IMR-90 (cell line): ENCODE measurements at regions not wholly inside any gene's neighbourhood (a gene's known extent, or its start where the extent isn't known, plus 50 kb on each side); places are given as distances from the start of the nearest gene placed in this dataset.

Source experiments
- ATAC-seq: fragments of 200-7000 bp; cut with Tn5 transposase; 2 replicates; pipeline ENCODE4 v1.9.1; 2020; ENCODE audit warnings: low read depth, mild to moderate bottlenecking, moderate library complexity
- BruUV-seq: library from RNA; stranded (reverse); fragments of 400-500 nt; replicated peaks from 2 replicates; lab custom pipeline; 2021; lab: Mats Ljungman, UMichigan
- CTCF ChIA-PET: fragments of 300-600 bp; formaldehyde crosslinking; extraction: SDS; loops from one replicate; lab custom pipeline; 2021; ENCODE audit warnings: antibody characterized with exemption; lab: Yijun Ruan, JAX
- POLR2A ChIA-PET: fragments of 300-600 bp; sonication (Branson Sonifier 250); formaldehyde crosslinking; loops from one replicate; lab custom pipeline; 2022; ENCODE audit warnings: antibody characterized with exemption; ENCODE audit not compliant: unreplicated experiment; lab: Charles Lee
- DNase-seq: peaks from one replicate; pipeline ENCODE4 v3.0.0; 2013
- H2AFZ ChIP-seq: replicated peaks from 2 replicates; pipeline ENCODE3; 2013; ENCODE audit warnings: low read length, mild to moderate bottlenecking; ENCODE audit not compliant: poor library complexity
- H2AK5ac ChIP-seq: 2 replicates; pipeline ENCODE4 v1.6.1; 2013; ENCODE audit warnings: low read depth, low read length, inconsistent platforms
- H2AK9ac ChIP-seq: replicated peaks from 2 replicates; pipeline ENCODE3; 2013; ENCODE audit warnings: mild to moderate bottlenecking, low read depth, low read length, moderate library complexity; ENCODE audit not compliant: poor library complexity
- H2BK120ac ChIP-seq: 2 replicates; pipeline ENCODE4 v1.6.1; 2013; ENCODE audit warnings: low read depth, low read length, inconsistent platforms
- H2BK15ac ChIP-seq: 3 replicates; pipeline ENCODE4 v1.6.1; 2013; ENCODE audit warnings: low read depth, low read length, inconsistent platforms
- H2BK20ac ChIP-seq: 2 replicates; pipeline ENCODE4 v1.6.1; 2013; ENCODE audit warnings: low read depth, mild to moderate bottlenecking, inconsistent platforms, low read length, moderate library complexity
- H2BK5ac ChIP-seq: 2 replicates; pipeline ENCODE4 v1.6.1; 2013; ENCODE audit warnings: mild to moderate bottlenecking, low read depth, low read length, inconsistent platforms; ENCODE audit not compliant: poor library complexity, severe bottlenecking
- H3K14ac ChIP-seq: replicated peaks from 2 replicates; pipeline ENCODE4 v1.6.1; 2013; ENCODE audit warnings: low read depth, low read length, inconsistent platforms
- H3K18ac ChIP-seq: 2 replicates; pipeline ENCODE4 v1.6.1; 2013; ENCODE audit warnings: low read depth, low read length, control low read depth
- H3K23ac ChIP-seq: 2 replicates; pipeline ENCODE4 v1.6.1; 2013; ENCODE audit warnings: low read depth, low read length, inconsistent platforms
- H3K27ac ChIP-seq: 2 replicates; pipeline ENCODE4 v1.5.1; 2013; ENCODE audit warnings: mild to moderate bottlenecking, control low read depth, low read length; ENCODE audit not compliant: insufficient read depth
- H3K27me3 ChIP-seq: 2 replicates; pipeline ENCODE4 v1.6.1; 2013; ENCODE audit warnings: low read length; ENCODE audit not compliant: control insufficient read depth, insufficient read depth
- H3K36me3 ChIP-seq: 2 replicates; pipeline ENCODE4 v1.6.1; 2013; ENCODE audit warnings: low read length, mixed read lengths; ENCODE audit not compliant: control insufficient read depth, insufficient read depth
- H3K4ac ChIP-seq: 2 replicates; pipeline ENCODE4 v1.6.1; 2013; ENCODE audit warnings: low read depth, low read length, inconsistent platforms
- H3K4me1 ChIP-seq: 2 replicates; pipeline ENCODE4 v1.6.1; 2013; ENCODE audit warnings: low read length, mixed read lengths; ENCODE audit not compliant: control insufficient read depth, insufficient read depth
- H3K4me2 ChIP-seq: 2 replicates; pipeline ENCODE4 v1.6.1; 2013; ENCODE audit warnings: low read depth, mild to moderate bottlenecking, control low read depth, low read length, moderate library complexity
- H3K4me3 ChIP-seq: 2 replicates; pipeline ENCODE4 v1.5.1; 2013; ENCODE audit warnings: low read depth, mild to moderate bottlenecking, control low read depth, low read length, moderate library complexity; ENCODE audit not compliant: insufficient read depth
- H3K56ac ChIP-seq: 2 replicates; pipeline ENCODE4 v1.6.1; 2013; ENCODE audit warnings: low read length, inconsistent platforms; ENCODE audit not compliant: insufficient read depth; ENCODE audit errors: extremely low read depth
- H3K79me1 ChIP-seq, 2 experiments: 2 replicates each; pipeline ENCODE4 v1.6.1; 2013; ENCODE audit warnings: low read length in 2 of 2, inconsistent platforms in 1 of 2, low read depth in 1 of 2
- H3K9ac ChIP-seq: 2 replicates; pipeline ENCODE4 v1.6.1; 2013; ENCODE audit warnings: low read depth, low read length, control low read depth
- H3K9me1 ChIP-seq: 2 replicates; pipeline ENCODE4 v1.6.1; 2013; ENCODE audit warnings: low read length, inconsistent platforms; ENCODE audit not compliant: insufficient read depth
- H3K9me3 ChIP-seq: 2 replicates; pipeline ENCODE4 v1.6.1; 2013; ENCODE audit warnings: low read length; ENCODE audit not compliant: control insufficient read depth, insufficient read depth
- H4K20me1 ChIP-seq: 2 replicates; pipeline ENCODE4 v1.6.1; 2013; ENCODE audit warnings: low read length, inconsistent platforms; ENCODE audit not compliant: insufficient read depth
- H4K5ac ChIP-seq: 2 replicates; pipeline ENCODE4 v1.6.1; 2013; ENCODE audit warnings: mild to moderate bottlenecking, low read depth, low read length, control low read depth
- H4K8ac ChIP-seq, 2 experiments: 2 replicates each; pipeline ENCODE4 v1.6.1; 2013; ENCODE audit warnings: low read depth in 2 of 2, low read length in 2 of 2, control low read depth in 1 of 2, inconsistent platforms in 1 of 2
- H4K91ac ChIP-seq: 2 replicates; pipeline ENCODE4 v1.6.1; 2013; ENCODE audit warnings: low read depth, low read length, inconsistent platforms; ENCODE audit not compliant: insufficient read depth
- BHLHE40 ChIP-seq: fragments of 150-350 bp; IDR thresholded peaks from 2 replicates; pipeline ENCODE4 v1.6.1; 2016; ENCODE audit warnings: mild to moderate bottlenecking, low read depth, low read length
- CEBPB ChIP-seq: IDR thresholded peaks from 2 replicates; pipeline ENCODE4 v1.6.1; 2012; ENCODE audit warnings: low read depth, low read length, improper control_type of control experiment
- CHD1 ChIP-seq: IDR thresholded peaks from 2 replicates; pipeline ENCODE4 v1.6.1; 2012; ENCODE audit warnings: low read depth, low read length, improper control_type of control experiment
- FOS ChIP-seq: fragments of 150-350 bp; IDR thresholded peaks from 2 replicates; pipeline ENCODE4 v1.6.1; 2016; ENCODE audit warnings: low read depth, low read length
- MAFK ChIP-seq: IDR thresholded peaks from 2 replicates; pipeline ENCODE4 v1.6.1; 2012; ENCODE audit warnings: low read depth, low read length, improper control_type of control experiment
- MAZ ChIP-seq: IDR thresholded peaks from 2 replicates; pipeline ENCODE4 v1.6.1; 2012; ENCODE audit warnings: low read depth, mild to moderate bottlenecking, low read length, improper control_type of control experiment, moderate library complexity, borderline replicate concordance
- MXI1 ChIP-seq: IDR thresholded peaks from 2 replicates; pipeline ENCODE4 v1.6.1; 2012; ENCODE audit warnings: low read depth, mild to moderate bottlenecking, low read length, moderate library complexity, borderline replicate concordance
- NFE2L2 ChIP-seq: fragments of 150-350 bp; IDR thresholded peaks from 2 replicates; pipeline ENCODE4 v1.6.1; 2016; ENCODE audit warnings: low read depth, mild to moderate bottlenecking, low read length
- POLR2A ChIP-seq: IDR thresholded peaks from 2 replicates; pipeline ENCODE4 v1.6.1; 2012; ENCODE audit warnings: mild to moderate bottlenecking, low read depth, low read length
- RAD21 ChIP-seq: IDR thresholded peaks from 2 replicates; pipeline ENCODE4 v1.6.1; 2012; ENCODE audit warnings: low read length, improper control_type of control experiment
- RCOR1 ChIP-seq: IDR thresholded peaks from 2 replicates; pipeline ENCODE4 v1.6.1; 2012; ENCODE audit warnings: mild to moderate bottlenecking, low read length, improper control_type of control experiment; ENCODE audit not compliant: insufficient replicate concordance
- RFX5 ChIP-seq: IDR thresholded peaks from 2 replicates; pipeline ENCODE4 v1.8.0; 2012; ENCODE audit warnings: low read depth, mild to moderate bottlenecking, low read length, moderate library complexity
- SMC3 ChIP-seq: fragments of 150-350 bp; IDR thresholded peaks from 2 replicates; pipeline ENCODE4 v1.6.1; 2016; ENCODE audit warnings: low read depth, mild to moderate bottlenecking, antibody characterized with exemption, low read length, moderate library complexity
- WGBS, 2 experiments: methylation state at CpG; one replicate each; pipeline versions ENCODE4 v1.1.5 to v1.1.7; 2013; ENCODE audit warnings: missing lambda C conversion rate in 2 of 2; ENCODE audit not compliant: insufficient read length in 1 of 2; ENCODE audit errors: extremely low coverage in 2 of 2; 5-methylcytosine and 5-hydroxymethylcytosine counted together
- dilution Hi-C: fragments of 300-500 bp; cut with HindIII; formaldehyde crosslinking; loops from one replicate; pipeline ENCODE4 v1.14.3; 2018; ENCODE audit warnings: low sequenced_read_pairs; ENCODE audit not compliant: unreplicated experiment
- in situ Hi-C: fragments of 300-500 bp; cut with MboI; formaldehyde crosslinking; loops from 3 replicates; pipeline ENCODE4 v1.14.3; 2019; ENCODE audit warnings: low sequenced_read_pairs, inconsistent platforms, mixed read lengths
- intact Hi-C: fragments of 100-400 bp; cut with micrococcal nuclease; formaldehyde crosslinking; loops from 2 replicates; pipeline ENCODE4 v1.10.0; 2022
- TF ChIP-seq, protein P1 (sequence below): conservative IDR thresholded peaks from 2 replicates; pipeline ENCODE4 v1.5.1; 2012; ENCODE audit warnings: mild to moderate bottlenecking, low read depth, low read length, improper control_type of control experiment
- TF ChIP-seq, protein P2 (sequence below): fragments of 150-350 bp; IDR thresholded peaks from 2 replicates; pipeline ENCODE4 v1.6.1; 2017; ENCODE audit warnings: mild to moderate bottlenecking, antibody characterized with exemption, low read length, low read depth
- TF ChIP-seq, protein P3 (sequence below): fragments of 150-350 bp; IDR thresholded peaks from 2 replicates; pipeline ENCODE4 v1.6.1; 2016; ENCODE audit warnings: low read depth, mild to moderate bottlenecking, low read length, moderate library complexity, borderline replicate concordance

DNA sequence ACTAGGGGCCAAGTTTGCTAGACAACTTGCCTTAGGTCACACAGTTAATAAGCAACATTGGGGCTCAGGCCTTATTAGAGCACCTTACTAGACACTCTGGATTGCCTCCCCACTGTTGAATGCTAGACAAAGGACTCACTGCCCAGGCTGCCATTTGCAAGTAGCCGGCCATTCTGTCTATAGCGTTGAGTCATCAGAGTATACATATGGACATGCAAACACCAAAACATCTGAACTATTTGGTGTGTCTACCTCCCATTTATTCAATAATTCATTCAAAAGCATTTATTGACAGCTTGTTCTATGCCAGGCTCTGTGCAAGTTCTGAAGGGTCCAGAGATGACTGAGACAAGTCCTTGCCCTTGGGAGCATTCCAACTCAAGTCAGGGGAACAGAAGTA, 181.4 kb upstream of the DPT start:
- intact Hi-C loops (no loop called here), in situ Hi-C loops (no loop called here), dilution Hi-C loops (no loop called here)
- Histone ChIP-seq H4K20me1 (no peaks in the 10 kb centered on the region), H3K18ac (no peak overlapping the region), H3K9me1 (no peaks in the 10 kb centered on the region), H2AFZ (no peak overlapping the region), H3K36me3 (no peaks in the 10 kb centered on the region), H2BK5ac (no peak overlapping the region), H3K27ac (no peak overlapping the region), H3K4me1 (no peaks in the 10 kb centered on the region), H3K23ac (no peak overlapping the region), H2BK120ac (no peak overlapping the region), H2BK15ac (no peak overlapping the region), H2BK20ac (no peak overlapping the region), H3K56ac (no peak overlapping the region), H4K5ac (no peak overlapping the region), H3K9ac (no peak overlapping the region), H3K14ac (no peak overlapping the region), H4K91ac (no peak overlapping the region), H3K9me3 (no peaks in the 10 kb centered on the region), H4K8ac (no peak overlapping the region), H3K27me3 (no peaks in the 10 kb centered on the region), H2AK5ac (no peak overlapping the region), H2AK9ac (no peak overlapping the region), H3K79me1 (no peaks in the 10 kb centered on the region), H3K4ac (no peak overlapping the region), H3K4me3 (no peak overlapping the region), H3K4me2 (no peak overlapping the region)
- DNase-seq: no peak
- TF ChIP-seq MAZ (no peak), RCOR1 (no peak), POLR2A (no peak), BHLHE40 (no peak), FOS (no peak), CEBPB (no peak), MXI1 (no peak), RAD21 (no peak), RFX5 (no peak), MAFK (no peak), NFE2L2 (no peak), SMC3 (no peak), CHD1 (no peak)
- TF ChIP-seq, protein P1, sequence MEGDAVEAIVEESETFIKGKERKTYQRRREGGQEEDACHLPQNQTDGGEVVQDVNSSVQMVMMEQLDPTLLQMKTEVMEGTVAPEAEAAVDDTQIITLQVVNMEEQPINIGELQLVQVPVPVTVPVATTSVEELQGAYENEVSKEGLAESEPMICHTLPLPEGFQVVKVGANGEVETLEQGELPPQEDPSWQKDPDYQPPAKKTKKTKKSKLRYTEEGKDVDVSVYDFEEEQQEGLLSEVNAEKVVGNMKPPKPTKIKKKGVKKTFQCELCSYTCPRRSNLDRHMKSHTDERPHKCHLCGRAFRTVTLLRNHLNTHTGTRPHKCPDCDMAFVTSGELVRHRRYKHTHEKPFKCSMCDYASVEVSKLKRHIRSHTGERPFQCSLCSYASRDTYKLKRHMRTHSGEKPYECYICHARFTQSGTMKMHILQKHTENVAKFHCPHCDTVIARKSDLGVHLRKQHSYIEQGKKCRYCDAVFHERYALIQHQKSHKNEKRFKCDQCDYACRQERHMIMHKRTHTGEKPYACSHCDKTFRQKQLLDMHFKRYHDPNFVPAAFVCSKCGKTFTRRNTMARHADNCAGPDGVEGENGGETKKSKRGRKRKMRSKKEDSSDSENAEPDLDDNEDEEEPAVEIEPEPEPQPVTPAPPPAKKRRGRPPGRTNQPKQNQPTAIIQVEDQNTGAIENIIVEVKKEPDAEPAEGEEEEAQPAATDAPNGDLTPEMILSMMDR: no peak
- TF ChIP-seq, protein P2, sequence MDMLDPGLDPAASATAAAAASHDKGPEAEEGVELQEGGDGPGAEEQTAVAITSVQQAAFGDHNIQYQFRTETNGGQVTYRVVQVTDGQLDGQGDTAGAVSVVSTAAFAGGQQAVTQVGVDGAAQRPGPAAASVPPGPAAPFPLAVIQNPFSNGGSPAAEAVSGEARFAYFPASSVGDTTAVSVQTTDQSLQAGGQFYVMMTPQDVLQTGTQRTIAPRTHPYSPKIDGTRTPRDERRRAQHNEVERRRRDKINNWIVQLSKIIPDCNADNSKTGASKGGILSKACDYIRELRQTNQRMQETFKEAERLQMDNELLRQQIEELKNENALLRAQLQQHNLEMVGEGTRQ: no peak
- TF ChIP-seq, protein P3, sequence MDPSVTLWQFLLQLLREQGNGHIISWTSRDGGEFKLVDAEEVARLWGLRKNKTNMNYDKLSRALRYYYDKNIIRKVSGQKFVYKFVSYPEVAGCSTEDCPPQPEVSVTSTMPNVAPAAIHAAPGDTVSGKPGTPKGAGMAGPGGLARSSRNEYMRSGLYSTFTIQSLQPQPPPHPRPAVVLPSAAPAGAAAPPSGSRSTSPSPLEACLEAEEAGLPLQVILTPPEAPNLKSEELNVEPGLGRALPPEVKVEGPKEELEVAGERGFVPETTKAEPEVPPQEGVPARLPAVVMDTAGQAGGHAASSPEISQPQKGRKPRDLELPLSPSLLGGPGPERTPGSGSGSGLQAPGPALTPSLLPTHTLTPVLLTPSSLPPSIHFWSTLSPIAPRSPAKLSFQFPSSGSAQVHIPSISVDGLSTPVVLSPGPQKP: no peak
- CTCF ChIA-PET: no interaction called here
- no CpG with 5 or more reads among the region's 2 CpGs for WGBS, 2 experiments
- ATAC-seq: no peak
- BruUV-seq: no TSS peak
- POLR2A ChIA-PET: no interaction called here
